ENCODE measurements at regions not wholly inside any gene's neighbourhood (a gene's known extent, or its start where the extent isn't known, plus 50 kb on each side); places are given as distances from the start of the nearest gene placed in this dataset.

DNA sequence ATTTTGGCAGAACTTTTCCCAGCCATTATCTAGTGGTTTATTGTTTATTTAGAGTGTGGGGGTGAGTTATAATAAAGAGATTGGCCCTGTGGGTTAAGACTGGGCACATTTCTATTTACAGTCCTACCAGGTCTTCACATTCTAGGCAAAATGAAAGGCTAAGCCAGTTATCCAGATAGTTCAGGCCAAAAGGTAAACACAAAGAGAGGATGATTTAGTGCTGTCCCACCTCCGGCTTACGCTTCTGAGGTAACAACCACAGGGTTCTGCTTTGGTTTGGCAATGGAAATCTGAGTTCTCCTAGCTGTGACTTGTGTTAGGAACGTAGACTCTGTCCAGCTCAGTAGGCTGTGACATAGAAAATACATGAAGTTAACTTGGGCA lies 50.3 kb upstream of the PTPRK start:
- TF ChIP-seq CTCF (conservative IDR thresholded peaks at IDR 0.05; ENCODE audit: low read depth, low read length) (no peak), EZH2phosphoT487 (IDR thresholded peaks at IDR 0.05; ENCODE audit: borderline replicate concordance, low read length) (no peak)
